Nephron progenitor cell (in vitro differentiated cells): ENCODE measurements at regions not wholly inside any gene's neighbourhood (a gene's known extent, or its start where the extent isn't known, plus 50 kb on each side); places are given as distances from the start of the nearest gene placed in this dataset.

ENCODE experiments used
- DNase-seq: peaks from one replicate; pipeline ENCODE4 v3.0.0; 2021
- H3K27ac Mint-ChIP-seq: 2 replicates; pipeline ENCODE4 v1.8.0; 2021; ENCODE audit warnings: mild to moderate bottlenecking, moderate library complexity, mixed read lengths
- H3K27me3 Mint-ChIP-seq: 2 replicates; pipeline ENCODE4 v1.8.0; 2021; ENCODE audit warnings: mild to moderate bottlenecking, low read depth, mixed read lengths; ENCODE audit not compliant: poor library complexity
- H3K36me3 Mint-ChIP-seq: 2 replicates; pipeline ENCODE4 v1.8.0; 2021; ENCODE audit warnings: low read depth, mixed read lengths
- H3K4me1 Mint-ChIP-seq: 2 replicates; pipeline ENCODE4 v1.8.0; 2021; ENCODE audit warnings: mixed read lengths
- H3K4me3 Mint-ChIP-seq: 2 replicates; pipeline ENCODE4 v1.8.0; 2021; ENCODE audit warnings: mild to moderate bottlenecking, moderate library complexity, mixed read lengths
- H3K9me3 Mint-ChIP-seq: 2 replicates; pipeline ENCODE4 v1.8.0; 2021; ENCODE audit warnings: mild to moderate bottlenecking, moderate library complexity, mixed read lengths
- TF ChIP-seq, protein P1 (sequence below): fragments of 200-600 bp; sonication (generic); IDR thresholded peaks from 2 replicates; pipeline ENCODE4 v1.5.0; 2021; ENCODE audit warnings: antibody characterized with exemption

DNA sequence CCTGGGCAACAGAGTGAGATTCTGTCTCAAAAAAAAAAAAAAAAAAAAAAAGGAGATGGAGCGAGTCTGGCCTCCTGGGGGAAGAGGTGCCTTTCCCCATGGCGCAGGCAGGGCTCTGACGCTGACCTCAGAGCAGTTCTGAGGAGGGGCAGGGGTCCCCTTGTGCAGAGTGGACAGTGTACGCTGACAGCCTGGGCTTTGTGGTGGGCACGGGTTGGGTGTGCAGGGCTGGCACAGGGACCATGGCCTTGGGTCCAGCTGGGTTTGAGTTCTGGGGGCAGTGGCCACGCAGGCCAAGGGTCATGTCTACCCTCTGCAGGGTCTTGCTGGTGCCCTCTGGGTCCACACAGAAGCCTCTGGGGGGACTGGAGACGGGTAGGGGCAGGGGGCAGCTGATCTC is 260.1 kb upstream of the C1orf174 start:
- H3K27ac Mint-ChIP-seq: no peak overlapping the region
- TF ChIP-seq, protein P1, sequence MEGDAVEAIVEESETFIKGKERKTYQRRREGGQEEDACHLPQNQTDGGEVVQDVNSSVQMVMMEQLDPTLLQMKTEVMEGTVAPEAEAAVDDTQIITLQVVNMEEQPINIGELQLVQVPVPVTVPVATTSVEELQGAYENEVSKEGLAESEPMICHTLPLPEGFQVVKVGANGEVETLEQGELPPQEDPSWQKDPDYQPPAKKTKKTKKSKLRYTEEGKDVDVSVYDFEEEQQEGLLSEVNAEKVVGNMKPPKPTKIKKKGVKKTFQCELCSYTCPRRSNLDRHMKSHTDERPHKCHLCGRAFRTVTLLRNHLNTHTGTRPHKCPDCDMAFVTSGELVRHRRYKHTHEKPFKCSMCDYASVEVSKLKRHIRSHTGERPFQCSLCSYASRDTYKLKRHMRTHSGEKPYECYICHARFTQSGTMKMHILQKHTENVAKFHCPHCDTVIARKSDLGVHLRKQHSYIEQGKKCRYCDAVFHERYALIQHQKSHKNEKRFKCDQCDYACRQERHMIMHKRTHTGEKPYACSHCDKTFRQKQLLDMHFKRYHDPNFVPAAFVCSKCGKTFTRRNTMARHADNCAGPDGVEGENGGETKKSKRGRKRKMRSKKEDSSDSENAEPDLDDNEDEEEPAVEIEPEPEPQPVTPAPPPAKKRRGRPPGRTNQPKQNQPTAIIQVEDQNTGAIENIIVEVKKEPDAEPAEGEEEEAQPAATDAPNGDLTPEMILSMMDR: no peak

GRCh38 chr1:4161366-4162006 is 261.4 kb upstream of the C1orf174 start:
- Mint-ChIP-seq H3K9me3 (no peaks in the 10 kb centered on the region), H3K36me3 (no peaks in the 10 kb centered on the region), H3K4me3 (no peak overlapping the region), H3K27me3 (peaks cover 30% of the 10 kb centered on the region), H3K27ac (no peak overlapping the region), H3K4me1 (peaks cover 21% of the 10 kb centered on the region)
- no peak for DNase-seq
- TF ChIP-seq, protein P1: no peak

More for the DNA sequence above, 260.1 kb upstream of the C1orf174 start:
- Mint-ChIP-seq H3K36me3 (no peaks in the 10 kb centered on the region), H3K4me1 (peaks cover 10% of the 10 kb centered on the region), H3K4me3 (no peak overlapping the region), H3K9me3 (no peaks in the 10 kb centered on the region), H3K27me3 (peaks cover 28% of the 10 kb centered on the region)
- no peak for DNase-seq

- DNase-seq: no peak
- TF ChIP-seq, protein P1: no peak
- H3K9me3 Mint-ChIP-seq: no peaks in the 10 kb centered on the region
- peaks cover 32% of the 10 kb centered on the region for H3K4me1 Mint-ChIP-seq
- no peak overlapping the region for H3K27ac Mint-ChIP-seq
- peak overlapping the region; percentile 11 for H3K4me3 Mint-ChIP-seq
- no peaks in the 10 kb centered on the region for H3K36me3 Mint-ChIP-seq
- peaks cover 21% of the 10 kb centered on the region for H3K27me3 Mint-ChIP-seq
Observed at GRCh38 chr1:4164965-4165364, 264.9 kb upstream of the C1orf174 start.

GRCh38 chr1:4165686-4166300 is 265.7 kb upstream of the C1orf174 start:
- peaks cover 32% of the 10 kb centered on the region for H3K4me1 Mint-ChIP-seq
- no peaks in the 10 kb centered on the region for H3K36me3 Mint-ChIP-seq
- no peak overlapping the region for H3K4me3 Mint-ChIP-seq
- H3K27me3 Mint-ChIP-seq: peaks cover 21% of the 10 kb centered on the region
- H3K9me3 Mint-ChIP-seq: no peaks in the 10 kb centered on the region
- TF ChIP-seq, protein P1: no peak
- DNase-seq: no peak
- H3K27ac Mint-ChIP-seq: no peak overlapping the region

DNA sequence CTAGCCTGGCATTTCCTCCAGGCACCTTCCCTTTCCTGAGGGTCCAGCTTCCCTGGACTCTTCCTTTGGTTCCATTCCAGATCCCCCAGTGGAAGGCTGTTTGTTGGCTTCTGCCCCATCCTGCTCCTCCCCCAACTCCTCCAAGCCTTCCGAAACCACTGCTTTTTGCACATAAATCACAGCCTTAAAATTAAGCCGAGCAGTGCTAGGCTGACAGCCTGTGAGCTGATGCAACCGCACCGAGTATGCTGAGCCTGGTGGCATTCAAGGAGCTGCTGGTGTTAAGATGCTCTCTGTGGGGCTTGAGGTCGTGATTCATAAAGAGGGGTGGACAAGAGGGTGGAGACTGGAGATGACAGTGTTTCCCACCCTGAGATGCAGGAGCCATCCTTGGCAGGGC is 266.6 kb upstream of the C1orf174 start:
- H3K4me3 Mint-ChIP-seq: peak overlapping the region; percentile 39
- H3K36me3 Mint-ChIP-seq: no peaks in the 10 kb centered on the region
- DNase-seq: no peak
- peak overlapping the region; percentile 18 for H3K27ac Mint-ChIP-seq
- peaks cover 37% of the 10 kb centered on the region for H3K4me1 Mint-ChIP-seq
- no peaks in the 10 kb centered on the region for H3K9me3 Mint-ChIP-seq
- peaks cover 25% of the 10 kb centered on the region for H3K27me3 Mint-ChIP-seq
- TF ChIP-seq, protein P1: no peak

DNA sequence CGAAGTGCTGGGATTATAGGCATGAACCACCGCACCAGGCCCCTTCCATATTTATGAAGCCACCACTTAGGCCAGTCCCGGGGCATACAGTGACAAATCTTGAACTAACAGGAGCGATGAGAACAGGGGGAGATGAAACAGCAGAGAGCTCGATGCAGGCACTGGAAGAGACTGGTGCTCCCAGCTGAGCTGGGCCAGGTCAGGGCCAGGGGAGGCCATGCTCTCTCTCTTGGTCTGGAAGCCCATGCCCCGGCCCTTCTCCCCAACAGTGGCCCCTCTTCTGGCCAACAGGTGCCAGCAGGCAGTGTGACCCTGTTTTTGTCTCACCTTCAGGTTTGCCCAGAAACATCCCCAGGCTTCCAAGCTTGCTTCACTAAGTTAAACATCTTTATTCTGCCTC is 269.9 kb upstream of the C1orf174 start:
- H3K9me3 Mint-ChIP-seq: no peaks in the 10 kb centered on the region
- no peaks in the 10 kb centered on the region for H3K36me3 Mint-ChIP-seq
- H3K27me3 Mint-ChIP-seq: peaks cover 7% of the 10 kb centered on the region
- TF ChIP-seq, protein P1: no peak
- no peak for DNase-seq
- H3K4me1 Mint-ChIP-seq: peaks cover 41% of the 10 kb centered on the region
- H3K27ac Mint-ChIP-seq: no peak overlapping the region
- H3K4me3 Mint-ChIP-seq: no peak overlapping the region
